PC-3 (cell line): ENCODE measurements at regions not wholly inside any gene's neighbourhood (a gene's known extent, or its start where the extent isn't known, plus 50 kb on each side); places are given as distances from the start of the nearest gene placed in this dataset.

Experiments
- EZH2 ChIP-seq: fragments of 300-600 bp; sonication (generic); IDR thresholded peaks from one replicate; pipeline ENCODE4 v1.6.1; 2017; ENCODE audit warnings: antibody characterized with exemption, mild to moderate bottlenecking, low read length; ENCODE audit not compliant: unreplicated experiment
- EZH2phosphoT487 ChIP-seq: fragments of 300-600 bp; sonication (generic); IDR thresholded peaks from 2 replicates; pipeline ENCODE4 v1.6.1; 2018; ENCODE audit warnings: mild to moderate bottlenecking, antibody characterized with exemption, low read length, borderline replicate concordance
- TF ChIP-seq, protein P1 (sequence below): fragments of 300-600 bp; sonication (generic); conservative IDR thresholded peaks from 2 replicates; pipeline ENCODE4 v1.5.1; 2017; ENCODE audit warnings: antibody characterized with exemption, low read depth, mild to moderate bottlenecking, low read length

DNA sequence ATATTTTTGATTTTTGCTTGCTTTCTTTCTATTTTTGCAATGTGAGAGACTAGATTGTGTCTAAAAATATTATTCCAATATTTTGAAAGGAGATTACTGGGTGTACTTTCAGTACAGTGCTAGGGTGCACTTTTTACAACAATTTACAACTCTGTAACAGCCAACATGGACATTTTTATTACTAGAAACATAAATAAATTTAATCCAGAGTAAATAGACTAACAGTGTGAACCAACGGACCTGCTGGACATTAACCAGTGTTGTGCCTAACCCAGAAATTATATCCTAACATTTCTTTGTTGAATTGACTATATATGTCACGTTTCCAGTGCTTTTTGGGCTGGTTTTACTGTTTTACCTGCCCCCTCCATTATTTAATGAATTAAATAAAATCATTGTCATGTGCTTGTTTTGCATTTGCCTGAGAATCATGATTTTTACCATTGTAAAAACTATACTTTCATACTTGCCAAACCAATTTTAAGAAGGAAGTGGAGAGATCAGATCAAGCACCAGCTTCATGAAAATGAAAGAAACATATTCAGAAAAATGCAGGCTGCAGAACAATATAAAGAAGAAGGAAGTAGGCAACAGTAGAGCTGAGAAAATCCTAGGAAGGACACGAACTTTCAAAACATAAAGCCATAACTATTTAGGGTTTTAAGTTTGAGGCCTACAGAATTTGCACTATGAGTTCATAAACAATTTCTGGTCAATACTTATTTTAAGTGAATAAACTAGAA is 400.8 kb upstream of the PIK3R1 start:
- TF ChIP-seq, protein P1, sequence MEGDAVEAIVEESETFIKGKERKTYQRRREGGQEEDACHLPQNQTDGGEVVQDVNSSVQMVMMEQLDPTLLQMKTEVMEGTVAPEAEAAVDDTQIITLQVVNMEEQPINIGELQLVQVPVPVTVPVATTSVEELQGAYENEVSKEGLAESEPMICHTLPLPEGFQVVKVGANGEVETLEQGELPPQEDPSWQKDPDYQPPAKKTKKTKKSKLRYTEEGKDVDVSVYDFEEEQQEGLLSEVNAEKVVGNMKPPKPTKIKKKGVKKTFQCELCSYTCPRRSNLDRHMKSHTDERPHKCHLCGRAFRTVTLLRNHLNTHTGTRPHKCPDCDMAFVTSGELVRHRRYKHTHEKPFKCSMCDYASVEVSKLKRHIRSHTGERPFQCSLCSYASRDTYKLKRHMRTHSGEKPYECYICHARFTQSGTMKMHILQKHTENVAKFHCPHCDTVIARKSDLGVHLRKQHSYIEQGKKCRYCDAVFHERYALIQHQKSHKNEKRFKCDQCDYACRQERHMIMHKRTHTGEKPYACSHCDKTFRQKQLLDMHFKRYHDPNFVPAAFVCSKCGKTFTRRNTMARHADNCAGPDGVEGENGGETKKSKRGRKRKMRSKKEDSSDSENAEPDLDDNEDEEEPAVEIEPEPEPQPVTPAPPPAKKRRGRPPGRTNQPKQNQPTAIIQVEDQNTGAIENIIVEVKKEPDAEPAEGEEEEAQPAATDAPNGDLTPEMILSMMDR, result no peak
- TF ChIP-seq EZH2phosphoT487, result no peak
- no peak for TF ChIP-seq EZH2
